H1 (cell line): ENCODE measurements at regions not wholly inside any gene's neighbourhood (a gene's known extent, or its start where the extent isn't known, plus 50 kb on each side); places are given as distances from the start of the nearest gene placed in this dataset.

ENCODE experiments used
- RXRA ChIP-seq: IDR thresholded peaks from 2 replicates; pipeline ENCODE4 v1.6.1; 2011; ENCODE audit warnings: low read depth, mild to moderate bottlenecking, low read length, moderate library complexity; ENCODE audit not compliant: insufficient read depth
- SIN3A ChIP-seq, 2 experiments: IDR thresholded peaks in 1 of 2; conservative IDR thresholded peaks in 1 of 2; 2 replicates each; pipeline ENCODE4 v1.6.1; 2011 to 2012; ENCODE audit warnings: low read length in 2 of 2, improper control_type of control experiment in 1 of 2, low read depth in 1 of 2, mild to moderate bottlenecking in 1 of 2

- TF ChIP-seq RXRA = no peak
- no peak for TF ChIP-seq SIN3A (conservative IDR thresholded peaks at IDR 0.05 in 1 of 2, IDR thresholded peaks at IDR 0.05 in 1 of 2; ENCODE audit: low read depth in 1 of 2, low read length in 2 of 2)
These were observed 327.5 kb upstream of the MEOX2 start (continued) for GRCh38 chr7:16014031-16014430.
